AG04449 (cell line): ENCODE measurements at regions not wholly inside any gene's neighbourhood (a gene's known extent, or its start where the extent isn't known, plus 50 kb on each side); places are given as distances from the start of the nearest gene placed in this dataset.

ENCODE experiments used
- CTCF ChIA-PET: fragments of 350-600 bp; formaldehyde crosslinking; extraction: SDS; loops from one replicate; lab custom pipeline; 2021; ENCODE audit warnings: antibody characterized with exemption; lab: Yijun Ruan, JAX
- POLR2A ChIA-PET: fragments of 400-600, 350-600 bp; formaldehyde crosslinking; extraction: SDS; loops from one replicate; lab custom pipeline; 2020; ENCODE audit warnings: antibody characterized with exemption, inconsistent platforms; lab: Yijun Ruan, JAX
- DNase-seq: peaks from one replicate; pipeline ENCODE4 v3.0.0-alpha.2; 2010; ENCODE audit warnings: low read depth, low spot score
- H3K4me3 ChIP-seq: 2 replicates; pipeline ENCODE4 v1.5.1; 2011; ENCODE audit warnings: low read depth, mild to moderate bottlenecking, control low read depth, low read length
- CTCF ChIP-seq: IDR thresholded peaks from one replicate; pipeline ENCODE4 v1.5.1; 2011; ENCODE audit warnings: mild to moderate bottlenecking, moderate library complexity, low read length, control low read depth, inconsistent platforms; ENCODE audit not compliant: insufficient read depth; ENCODE audit errors: missing control alignments

- no peak for TF ChIP-seq CTCF
- ChIA-PET POLR2A (no interaction called here), CTCF (interaction anchor here (1.1 kb wide), 2 partner anchors 13 to 290 kb away, joined by 3 read pairs; partner anchors contain the start of gene CCDC85A)
- no peak overlapping the region for H3K4me3 ChIP-seq
- DNase-seq, result no peak
These were observed 289.7 kb downstream of the CCDC85A start for GRCh38 chr2:56473524-56473923.

- H3K4me3 ChIP-seq, result no peak overlapping the region
- peak; percentile 34 for DNase-seq
- no peak for TF ChIP-seq CTCF
- ChIA-PET CTCF (interaction anchor here (0.5 to 1.1 kb wide), 3 partner anchors 12 to 703 kb away, joined by 3 read pairs; partner anchors contain the start of gene CCDC85A), POLR2A (no interaction called here)
These were observed 290.8 kb downstream of the CCDC85A start for GRCh38 chr2:56474412-56475158.

GRCh38 chr2:56475191-56475590 lies 291.4 kb downstream of the CCDC85A start:
- no peak for TF ChIP-seq CTCF
- H3K4me3 ChIP-seq, result no peak overlapping the region
- POLR2A ChIA-PET, result no interaction called here
- no peak for DNase-seq
- CTCF ChIA-PET, result interaction anchor here (0.5 to 1.3 kb wide), 2 partner anchors 26 to 704 kb away, joined by 3 to 4 read pairs; no protein-coding TSS in a partner anchor

GRCh38 chr2:56476509-56477071 lies 292.8 kb downstream of the CCDC85A start:
- H3K4me3 ChIP-seq, result no peak overlapping the region
- no peak for DNase-seq
- no peak for TF ChIP-seq CTCF
- POLR2A ChIA-PET, result no interaction called here
- CTCF ChIA-PET, result interaction anchor here (1.3 kb wide), 1 partner anchor 27 kb away, joined by 4 read pairs; no protein-coding TSS in a partner anchor

- no peak for DNase-seq
- ChIA-PET POLR2A (no interaction called here), CTCF (no interaction called here)
- TF ChIP-seq CTCF, result no peak
- no peak overlapping the region for H3K4me3 ChIP-seq
These were observed 294.2 kb downstream of the CCDC85A start for GRCh38 chr2:56478027-56478426.

GRCh38 chr2:56483081-56483480 lies 299.3 kb downstream of the CCDC85A start:
- no peak for TF ChIP-seq CTCF
- ChIA-PET CTCF (no interaction called here), POLR2A (no interaction called here)
- H3K4me3 ChIP-seq, result no peak overlapping the region
- no peak for DNase-seq
